GM12878 (cell line): ENCODE measurements at regions not wholly inside any gene's neighbourhood (a gene's known extent, or its start where the extent isn't known, plus 50 kb on each side); places are given as distances from the start of the nearest gene placed in this dataset.

Experiments
- BCL11A ChIP-seq: IDR thresholded peaks from 2 replicates; pipeline ENCODE4 v1.6.1; 2011; ENCODE audit warnings: low read depth, low read length
- CHD2 ChIP-seq: IDR thresholded peaks from 2 replicates; pipeline ENCODE4 v1.6.1; 2011; ENCODE audit warnings: low read depth, low read length, improper control_type of control experiment, borderline replicate concordance
- EZH2 ChIP-seq: IDR thresholded peaks from 2 replicates; pipeline ENCODE4 v1.6.1; 2012; ENCODE audit warnings: low read depth, mild to moderate bottlenecking, control low read depth, inconsistent platforms, low read length, borderline replicate concordance; ENCODE audit not compliant: control insufficient read depth
- FOXM1 ChIP-seq: IDR thresholded peaks from 2 replicates; pipeline ENCODE4 v1.6.1; 2012; ENCODE audit warnings: low read depth, mild to moderate bottlenecking, inconsistent platforms, low read length, moderate library complexity
- GABPA ChIP-seq: IDR thresholded peaks from 2 replicates; pipeline ENCODE4 v1.6.1; 2014; ENCODE audit warnings: antibody characterized with exemption, low read depth, mild to moderate bottlenecking, inconsistent platforms
- POLR2AphosphoS2 ChIP-seq: IDR thresholded peaks from 2 replicates; pipeline ENCODE4 v1.6.1; 2011; ENCODE audit warnings: low read depth, mild to moderate bottlenecking, low read length, improper control_type of control experiment, moderate library complexity
- POLR2AphosphoS5 ChIP-seq: IDR thresholded peaks from 2 replicates; pipeline ENCODE4 v1.6.1; 2011; ENCODE audit warnings: mild to moderate bottlenecking, low read length, inconsistent platforms
- RAD21 ChIP-seq: IDR thresholded peaks from 2 replicates; pipeline ENCODE4 v1.6.1; 2011; ENCODE audit warnings: mild to moderate bottlenecking, low read depth, low read length, moderate library complexity; ENCODE audit not compliant: insufficient read depth
- RFX5 ChIP-seq: IDR thresholded peaks from 2 replicates; pipeline ENCODE4 v1.6.1; 2011; ENCODE audit warnings: low read depth, low read length, improper control_type of control experiment
- SUZ12 ChIP-seq: fragments of 200-600 bp; sonication (generic); IDR thresholded peaks from one replicate; pipeline ENCODE4 v1.6.1; 2018; ENCODE audit warnings: antibody characterized with exemption, mild to moderate bottlenecking; ENCODE audit not compliant: unreplicated experiment
- TARDBP ChIP-seq: IDR thresholded peaks from 2 replicates; pipeline ENCODE4 v1.6.1; 2016; ENCODE audit warnings: borderline replicate concordance
- TF ChIP-seq, protein P1 (sequence below), 3 experiments: IDR thresholded peaks in 2 of 3; conservative IDR thresholded peaks in 1 of 3; 2 replicates each; pipeline ENCODE4 v1.5.1; 2011; ENCODE audit warnings: low read depth in 3 of 3, low read length in 3 of 3, mild to moderate bottlenecking in 3 of 3, control low read depth in 2 of 3, moderate library complexity in 2 of 3, inconsistent platforms in 1 of 3, mixed read lengths in 1 of 3; ENCODE audit not compliant: control insufficient read depth in 2 of 3, insufficient read depth in 1 of 3; ENCODE audit errors: extremely low read depth in 1 of 3
- TF ChIP-seq, protein P2 (sequence below): fragments of 450-650 bp; IDR thresholded peaks from 2 replicates; pipeline ENCODE4 v1.6.1; 2017; ENCODE audit warnings: low read depth, mild to moderate bottlenecking, moderate library complexity

DNA sequence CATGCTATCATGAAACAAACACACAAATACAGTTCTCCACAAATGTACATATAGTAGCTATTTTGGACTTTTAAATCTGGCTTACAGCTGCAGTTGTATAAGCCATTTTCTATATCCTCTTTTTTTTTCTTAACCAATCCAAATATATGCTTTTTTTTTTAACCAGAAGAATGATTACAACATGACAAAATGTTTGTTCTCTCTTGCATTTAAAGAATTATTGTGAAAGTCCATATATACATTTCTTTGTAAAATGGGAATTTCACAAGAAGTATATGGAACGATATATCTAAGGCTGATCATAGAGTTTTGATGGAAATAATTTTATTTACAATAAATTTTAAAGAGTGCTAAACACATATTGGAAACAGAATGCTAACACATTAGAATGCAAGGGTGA is 95.6 kb downstream of the CD200R1L start:
- TF ChIP-seq BCL11A (no peak), RFX5 (no peak), FOXM1 (no peak), POLR2AphosphoS5 (no peak), TARDBP (no peak), EZH2 (no peak), CHD2 (no peak), POLR2AphosphoS2 (no peak), SUZ12 (no peak), GABPA (no peak), RAD21 (no peak)
- TF ChIP-seq, protein P1, sequence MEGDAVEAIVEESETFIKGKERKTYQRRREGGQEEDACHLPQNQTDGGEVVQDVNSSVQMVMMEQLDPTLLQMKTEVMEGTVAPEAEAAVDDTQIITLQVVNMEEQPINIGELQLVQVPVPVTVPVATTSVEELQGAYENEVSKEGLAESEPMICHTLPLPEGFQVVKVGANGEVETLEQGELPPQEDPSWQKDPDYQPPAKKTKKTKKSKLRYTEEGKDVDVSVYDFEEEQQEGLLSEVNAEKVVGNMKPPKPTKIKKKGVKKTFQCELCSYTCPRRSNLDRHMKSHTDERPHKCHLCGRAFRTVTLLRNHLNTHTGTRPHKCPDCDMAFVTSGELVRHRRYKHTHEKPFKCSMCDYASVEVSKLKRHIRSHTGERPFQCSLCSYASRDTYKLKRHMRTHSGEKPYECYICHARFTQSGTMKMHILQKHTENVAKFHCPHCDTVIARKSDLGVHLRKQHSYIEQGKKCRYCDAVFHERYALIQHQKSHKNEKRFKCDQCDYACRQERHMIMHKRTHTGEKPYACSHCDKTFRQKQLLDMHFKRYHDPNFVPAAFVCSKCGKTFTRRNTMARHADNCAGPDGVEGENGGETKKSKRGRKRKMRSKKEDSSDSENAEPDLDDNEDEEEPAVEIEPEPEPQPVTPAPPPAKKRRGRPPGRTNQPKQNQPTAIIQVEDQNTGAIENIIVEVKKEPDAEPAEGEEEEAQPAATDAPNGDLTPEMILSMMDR (IDR thresholded peaks at IDR 0.05 in 2 of 3, conservative IDR thresholded peaks at IDR 0.05 in 1 of 3; ENCODE audit: control insufficient read depth in 2 of 3, extremely low read depth in 1 of 3, insufficient read depth in 1 of 3, low read depth in 3 of 3, low read length in 3 of 3) = no peak
- TF ChIP-seq, protein P2, sequence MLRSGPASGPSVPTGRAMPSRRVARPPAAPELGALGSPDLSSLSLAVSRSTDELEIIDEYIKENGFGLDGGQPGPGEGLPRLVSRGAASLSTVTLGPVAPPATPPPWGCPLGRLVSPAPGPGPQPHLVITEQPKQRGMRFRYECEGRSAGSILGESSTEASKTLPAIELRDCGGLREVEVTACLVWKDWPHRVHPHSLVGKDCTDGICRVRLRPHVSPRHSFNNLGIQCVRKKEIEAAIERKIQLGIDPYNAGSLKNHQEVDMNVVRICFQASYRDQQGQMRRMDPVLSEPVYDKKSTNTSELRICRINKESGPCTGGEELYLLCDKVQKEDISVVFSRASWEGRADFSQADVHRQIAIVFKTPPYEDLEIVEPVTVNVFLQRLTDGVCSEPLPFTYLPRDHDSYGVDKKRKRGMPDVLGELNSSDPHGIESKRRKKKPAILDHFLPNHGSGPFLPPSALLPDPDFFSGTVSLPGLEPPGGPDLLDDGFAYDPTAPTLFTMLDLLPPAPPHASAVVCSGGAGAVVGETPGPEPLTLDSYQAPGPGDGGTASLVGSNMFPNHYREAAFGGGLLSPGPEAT = no peak
